ENCODE measurements at regions not wholly inside any gene's neighbourhood (a gene's known extent, or its start where the extent isn't known, plus 50 kb on each side); places are given as distances from the start of the nearest gene placed in this dataset.
A peak's percentile ranks its signal among the peaks of the same experiment; 100 is the strongest.

DNA sequence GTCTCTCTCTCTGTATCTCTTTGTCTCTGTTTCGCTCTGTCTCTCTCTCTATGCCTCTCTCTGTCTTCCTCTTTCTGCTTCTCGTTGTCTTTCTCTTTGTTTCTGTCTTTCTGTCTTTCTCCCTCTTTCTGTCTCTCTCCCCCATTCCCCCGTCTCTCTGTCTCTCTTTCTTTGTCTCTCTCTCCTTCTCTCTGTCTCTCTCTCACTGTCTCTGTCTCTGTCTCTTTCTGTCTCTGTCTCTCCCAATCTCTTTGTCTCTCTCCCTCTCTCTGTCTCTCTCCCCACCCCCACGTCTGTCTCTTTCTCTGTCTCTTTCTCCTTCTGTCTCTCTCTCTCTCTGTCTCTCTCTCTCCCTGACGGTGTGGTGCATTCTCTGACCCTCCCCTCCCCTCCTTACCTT, 71.9 kb upstream of the ZNF516 start:
- no peak overlapping the region for H3K9ac ChIP-seq (ENCODE audit: low read length)
- intact Hi-C loops (cut with micrococcal nuclease) = no loop called here
- peaks cover 0 to 6% of the 10 kb centered on the region in 2 experiments; a peak in 1 of 4 replicates for H3K9me3 ChIP-seq (ENCODE audit: control insufficient read depth in 1 of 2, insufficient read depth in 1 of 2, low read depth in 1 of 2, low read length in 2 of 2)
- H3K27ac ChIP-seq (ENCODE audit: low read depth, low read length) = no peak overlapping the region
- BruUV-seq (replicated peaks) = no TSS peak
- H2AFZ ChIP-seq (ENCODE audit: low read depth, low read length, poor library complexity, severe bottlenecking) = no peak overlapping the region
- ChIA-PET POLR2A (no interaction called here), RAD21 (ENCODE audit: low non-redundant PET in 1 of 2, low total read pairs in 2 of 2, uncharacterized antibody in 2 of 2, unreplicated experiment in 2 of 2) (no interaction called here), CTCF (no interaction called here)
- peaks cover 15 to 25% of the 10 kb centered on the region in 2 experiments for H3K4me1 ChIP-seq (ENCODE audit: control insufficient read depth in 1 of 2, insufficient read depth in 2 of 2, low read length in 2 of 2)
- no peaks in the 10 kb centered on the region for H3K36me3 ChIP-seq (ENCODE audit: control insufficient read depth in 1 of 2, insufficient read depth in 2 of 2, low read length in 2 of 2)
- no peak for ATAC-seq
- no peak overlapping the region for H3K4me3 ChIP-seq (replicated peaks in 1 of 2; ENCODE audit: low read depth in 1 of 2, low read length in 2 of 2)
- TF ChIP-seq POLR2AphosphoS5 (IDR thresholded peaks at IDR 0.05; ENCODE audit: low read depth, low read length) (no peak), CEBPB (IDR thresholded peaks at IDR 0.05; ENCODE audit: low read depth) (no peak), ZFX (IDR thresholded peaks at IDR 0.05) (no peak)
- H3K27me3 ChIP-seq (ENCODE audit: insufficient read depth, low read length) = no peaks in the 10 kb centered on the region
- H3K9me2 ChIP-seq (ENCODE audit: insufficient read depth) = no peaks in the 10 kb centered on the region
- DNase-seq (ENCODE audit: low read depth, low spot score) = no peak
- H3K79me2 ChIP-seq (ENCODE audit: insufficient read depth, low read length) = no peaks in the 10 kb centered on the region
- no peak overlapping the region for H3K4me2 ChIP-seq (ENCODE audit: low read length)
- H4K20me1 ChIP-seq (ENCODE audit: insufficient read depth) = no peaks in the 10 kb centered on the region

DNA sequence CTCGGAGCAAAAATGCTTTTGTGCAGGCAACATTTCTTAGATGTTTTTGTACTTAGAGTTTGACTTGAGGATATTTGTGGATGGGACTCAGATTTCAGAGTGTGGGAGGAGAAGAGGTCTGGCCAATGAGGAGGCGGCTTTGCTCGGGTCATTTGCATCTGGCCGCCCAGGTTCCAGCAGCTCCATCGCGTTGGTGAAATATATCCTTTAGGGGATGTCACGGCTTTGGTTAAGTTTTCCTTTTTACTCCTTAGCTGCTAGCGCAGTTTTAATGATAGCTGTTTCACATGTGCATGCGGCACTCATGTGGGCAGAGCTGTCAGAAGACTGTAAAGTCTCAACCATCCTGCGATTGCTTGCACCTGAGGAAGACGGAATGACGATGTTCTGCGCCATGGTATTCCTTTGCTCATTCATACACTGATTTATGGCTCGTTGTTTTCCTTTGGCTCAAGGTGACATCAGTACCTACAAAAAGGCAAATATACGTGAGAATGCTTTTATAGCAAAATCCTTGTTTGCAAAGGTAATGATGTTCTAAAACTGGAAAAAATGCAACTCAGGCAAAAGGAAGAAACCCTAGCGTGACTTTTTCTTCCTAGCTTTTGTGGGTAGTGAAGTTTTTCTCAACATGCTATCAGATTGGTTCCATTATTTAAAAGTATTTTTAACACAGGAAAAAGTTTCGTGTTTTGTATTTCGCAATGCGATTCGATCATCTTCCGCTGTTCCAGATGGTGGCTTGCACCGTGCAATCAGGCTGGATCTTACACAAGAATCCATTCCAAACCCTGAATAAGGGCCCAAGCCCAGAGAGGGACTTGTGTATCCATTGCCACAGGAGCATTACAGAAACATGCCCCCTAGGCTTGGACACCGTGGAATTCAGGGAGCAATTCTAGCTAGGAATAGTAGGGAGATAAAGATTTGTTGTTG, 70.5 kb upstream of the ZNF516 start:
- Histone ChIP-seq H3K27me3 (ENCODE audit: insufficient read depth, low read length) (no peaks in the 10 kb centered on the region), H3K4me3 (replicated peaks in 1 of 2; ENCODE audit: low read depth in 1 of 2, low read length in 2 of 2) (no peak overlapping the region), H3K9ac (ENCODE audit: low read length) (no peak overlapping the region), H4K20me1 (ENCODE audit: insufficient read depth) (no peaks in the 10 kb centered on the region), H3K9me3 (ENCODE audit: control insufficient read depth in 1 of 2, insufficient read depth in 1 of 2, low read depth in 1 of 2, low read length in 2 of 2) (peaks cover 0 to 6% of the 10 kb centered on the region in 2 experiments; a peak in 1 of 4 replicates), H3K9me2 (ENCODE audit: insufficient read depth) (no peaks in the 10 kb centered on the region), H3K27ac (ENCODE audit: low read depth, low read length) (no peak overlapping the region), H3K4me1 (ENCODE audit: control insufficient read depth in 1 of 2, insufficient read depth in 2 of 2, low read length in 2 of 2) (peaks cover 15 to 25% of the 10 kb centered on the region in 2 experiments), H3K79me2 (ENCODE audit: insufficient read depth, low read length) (no peaks in the 10 kb centered on the region), H3K36me3 (ENCODE audit: control insufficient read depth in 1 of 2, insufficient read depth in 2 of 2, low read length in 2 of 2) (no peaks in the 10 kb centered on the region), H3K4me2 (ENCODE audit: low read length) (peak overlapping the region; percentile 66), H2AFZ (ENCODE audit: low read depth, low read length, poor library complexity, severe bottlenecking) (no peak overlapping the region)
- intact Hi-C loops (cut with micrococcal nuclease) = no loop called here
- ATAC-seq = peak; percentile 73
- no TSS peak for BruUV-seq (replicated peaks)
- ChIA-PET CTCF (no interaction called here), POLR2A (no interaction called here), RAD21 (ENCODE audit: low non-redundant PET in 1 of 2, low total read pairs in 2 of 2, uncharacterized antibody in 2 of 2, unreplicated experiment in 2 of 2) (no interaction called here)
- TF ChIP-seq, protein P1, sequence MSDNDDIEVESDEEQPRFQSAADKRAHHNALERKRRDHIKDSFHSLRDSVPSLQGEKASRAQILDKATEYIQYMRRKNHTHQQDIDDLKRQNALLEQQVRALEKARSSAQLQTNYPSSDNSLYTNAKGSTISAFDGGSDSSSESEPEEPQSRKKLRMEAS (IDR thresholded peaks at IDR 0.05) = no peak
- TF ChIP-seq TCF7L2 (IDR thresholded peaks at IDR 0.05; ENCODE audit: borderline replicate concordance, extremely low read depth, insufficient read depth, insufficient read length) (peak; percentile 40), ZNF274 (IDR thresholded peaks at IDR 0.05; ENCODE audit: low read depth, low read length) (no peak), CEBPB (IDR thresholded peaks at IDR 0.05; ENCODE audit: low read depth) (no peak), RAD21 (IDR thresholded peaks at IDR 0.05; ENCODE audit: low read depth) (no peak), JUND (IDR thresholded peaks at IDR 0.05) (no peak), ELF1 (IDR thresholded peaks at IDR 0.05; ENCODE audit: borderline replicate concordance, low read depth) (no peak), EZH2phosphoT487 (IDR thresholded peaks at IDR 0.05; ENCODE audit: borderline replicate concordance) (no peak)
- TF ChIP-seq, protein P2, sequence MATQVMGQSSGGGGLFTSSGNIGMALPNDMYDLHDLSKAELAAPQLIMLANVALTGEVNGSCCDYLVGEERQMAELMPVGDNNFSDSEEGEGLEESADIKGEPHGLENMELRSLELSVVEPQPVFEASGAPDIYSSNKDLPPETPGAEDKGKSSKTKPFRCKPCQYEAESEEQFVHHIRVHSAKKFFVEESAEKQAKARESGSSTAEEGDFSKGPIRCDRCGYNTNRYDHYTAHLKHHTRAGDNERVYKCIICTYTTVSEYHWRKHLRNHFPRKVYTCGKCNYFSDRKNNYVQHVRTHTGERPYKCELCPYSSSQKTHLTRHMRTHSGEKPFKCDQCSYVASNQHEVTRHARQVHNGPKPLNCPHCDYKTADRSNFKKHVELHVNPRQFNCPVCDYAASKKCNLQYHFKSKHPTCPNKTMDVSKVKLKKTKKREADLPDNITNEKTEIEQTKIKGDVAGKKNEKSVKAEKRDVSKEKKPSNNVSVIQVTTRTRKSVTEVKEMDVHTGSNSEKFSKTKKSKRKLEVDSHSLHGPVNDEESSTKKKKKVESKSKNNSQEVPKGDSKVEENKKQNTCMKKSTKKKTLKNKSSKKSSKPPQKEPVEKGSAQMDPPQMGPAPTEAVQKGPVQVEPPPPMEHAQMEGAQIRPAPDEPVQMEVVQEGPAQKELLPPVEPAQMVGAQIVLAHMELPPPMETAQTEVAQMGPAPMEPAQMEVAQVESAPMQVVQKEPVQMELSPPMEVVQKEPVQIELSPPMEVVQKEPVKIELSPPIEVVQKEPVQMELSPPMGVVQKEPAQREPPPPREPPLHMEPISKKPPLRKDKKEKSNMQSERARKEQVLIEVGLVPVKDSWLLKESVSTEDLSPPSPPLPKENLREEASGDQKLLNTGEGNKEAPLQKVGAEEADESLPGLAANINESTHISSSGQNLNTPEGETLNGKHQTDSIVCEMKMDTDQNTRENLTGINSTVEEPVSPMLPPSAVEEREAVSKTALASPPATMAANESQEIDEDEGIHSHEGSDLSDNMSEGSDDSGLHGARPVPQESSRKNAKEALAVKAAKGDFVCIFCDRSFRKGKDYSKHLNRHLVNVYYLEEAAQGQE (IDR thresholded peaks at IDR 0.05; ENCODE audit: low read depth) = no peak
- DNase-seq (ENCODE audit: low read depth, low spot score) = no peak

Data from HCT116 (cell line).